ENCODE measurements at regions not wholly inside any gene's neighbourhood (a gene's known extent, or its start where the extent isn't known, plus 50 kb on each side); places are given as distances from the start of the nearest gene placed in this dataset.

GRCh38 chr2:18245375-18245774 lies 315.1 kb downstream of the RDH14 start:
- no peak overlapping the region for H2AFZ ChIP-seq
- H3K9me2 ChIP-seq (ENCODE audit: insufficient read depth): no peaks in the 10 kb centered on the region
- H4K20me1 ChIP-seq (ENCODE audit: insufficient read depth): no peaks in the 10 kb centered on the region
- H3K4me3 ChIP-seq: no peak overlapping the region
- H3K36me3 ChIP-seq (ENCODE audit: low read depth): no peaks in the 10 kb centered on the region
- in situ Hi-C loops (cut with MboI): no loop called here
- H3F3A ChIP-seq (ENCODE audit: insufficient read depth): no peaks in the 10 kb centered on the region
- no peaks in the 10 kb centered on the region for H3K4me1 ChIP-seq (ENCODE audit: insufficient read depth)
- H3K27ac ChIP-seq: no peak overlapping the region
- TF ChIP-seq EZH2 (IDR thresholded peaks at IDR 0.05; ENCODE audit: insufficient read depth, poor library complexity, severe bottlenecking) (no peak), EZH2phosphoT487 (IDR thresholded peaks at IDR 0.05; ENCODE audit: insufficient read depth, low read depth) (no peak)
- no peak overlapping the region for H3K9ac ChIP-seq
- no peaks in the 10 kb centered on the region for H3K79me2 ChIP-seq (ENCODE audit: insufficient read depth)
- no peaks in the 10 kb centered on the region for H3K27me3 ChIP-seq (replicated peaks; ENCODE audit: insufficient read depth)
- WGBS, 2 experiments (ENCODE audit: low coverage in 1 of 2, low lambda C conversion rate in 2 of 2, missing lambda C conversion rate in 2 of 2): 36 to 38% methylated on average over 1 of the region's 1 CpG
- H3K9me3 ChIP-seq (ENCODE audit: low read depth): no peaks in the 10 kb centered on the region
- no peak overlapping the region for H3K4me2 ChIP-seq (ENCODE audit: unreplicated experiment)
- DNase-seq: peak; percentile 13

GRCh38 chr2:18244845-18245244 lies 315.6 kb downstream of the RDH14 start:
- Histone ChIP-seq H4K20me1 (ENCODE audit: insufficient read depth) (no peaks in the 10 kb centered on the region), H3K4me1 (ENCODE audit: insufficient read depth) (no peaks in the 10 kb centered on the region), H3K27ac (no peak overlapping the region), H3F3A (ENCODE audit: insufficient read depth) (no peaks in the 10 kb centered on the region), H3K4me3 (no peak overlapping the region), H3K9me2 (ENCODE audit: insufficient read depth) (no peaks in the 10 kb centered on the region), H3K27me3 (replicated peaks; ENCODE audit: insufficient read depth) (no peaks in the 10 kb centered on the region), H3K4me2 (ENCODE audit: unreplicated experiment) (no peak overlapping the region), H3K9ac (no peak overlapping the region), H3K79me2 (ENCODE audit: insufficient read depth) (no peaks in the 10 kb centered on the region), H2AFZ (no peak overlapping the region), H3K9me3 (ENCODE audit: low read depth) (no peaks in the 10 kb centered on the region), H3K36me3 (ENCODE audit: low read depth) (no peaks in the 10 kb centered on the region)
- in situ Hi-C loops (cut with MboI): no loop called here
- WGBS, 2 experiments (ENCODE audit: low coverage in 1 of 2, low lambda C conversion rate in 2 of 2, missing lambda C conversion rate in 2 of 2): 82 to 83% methylated on average over 2 of the region's 2 CpGs
- no peak for DNase-seq
- no peak for TF ChIP-seq EZH2phosphoT487 (IDR thresholded peaks at IDR 0.05; ENCODE audit: insufficient read depth, low read depth)
- no peak for TF ChIP-seq EZH2 (IDR thresholded peaks at IDR 0.05; ENCODE audit: insufficient read depth, poor library complexity, severe bottlenecking)

GRCh38 chr2:18243816-18244215 lies 316.6 kb downstream of the RDH14 start:
- in situ Hi-C loops (cut with MboI): no loop called here
- H3K9me2 ChIP-seq (ENCODE audit: insufficient read depth): no peaks in the 10 kb centered on the region

GRCh38 chr2:18242716-18243115 lies 317.7 kb downstream of the RDH14 start:
- H3F3A ChIP-seq (ENCODE audit: insufficient read depth): no peaks in the 10 kb centered on the region

More at GRCh38 chr2:18243816-18244215, 316.6 kb downstream of the RDH14 start:
- no peak overlapping the region for H3K4me2 ChIP-seq (ENCODE audit: unreplicated experiment)
- no peaks in the 10 kb centered on the region for H3F3A ChIP-seq (ENCODE audit: insufficient read depth)
- no peak overlapping the region for H2AFZ ChIP-seq
- no peak for TF ChIP-seq EZH2phosphoT487 (IDR thresholded peaks at IDR 0.05; ENCODE audit: insufficient read depth, low read depth)
- no peak for TF ChIP-seq EZH2 (IDR thresholded peaks at IDR 0.05; ENCODE audit: insufficient read depth, poor library complexity, severe bottlenecking)
- no peaks in the 10 kb centered on the region for H3K36me3 ChIP-seq (ENCODE audit: low read depth)
- H3K9ac ChIP-seq: no peak overlapping the region
- H3K4me3 ChIP-seq: no peak overlapping the region
- no peak overlapping the region for H3K27ac ChIP-seq
- H3K9me3 ChIP-seq (ENCODE audit: low read depth): no peaks in the 10 kb centered on the region
- H4K20me1 ChIP-seq (ENCODE audit: insufficient read depth): no peaks in the 10 kb centered on the region
- no peaks in the 10 kb centered on the region for H3K4me1 ChIP-seq (ENCODE audit: insufficient read depth)
- no peak for DNase-seq
- H3K79me2 ChIP-seq (ENCODE audit: insufficient read depth): no peaks in the 10 kb centered on the region
- no peaks in the 10 kb centered on the region for H3K27me3 ChIP-seq (replicated peaks; ENCODE audit: insufficient read depth)

GRCh38 chr2:18238209-18238608 lies 322.2 kb downstream of the RDH14 start:
- Histone ChIP-seq H3F3A (ENCODE audit: insufficient read depth) (no peaks in the 10 kb centered on the region), H3K36me3 (ENCODE audit: low read depth) (no peaks in the 10 kb centered on the region), H3K9me3 (ENCODE audit: low read depth) (no peaks in the 10 kb centered on the region), H3K9me2 (ENCODE audit: insufficient read depth) (no peaks in the 10 kb centered on the region; the same call in 1 of the 2 replicates), H3K27me3 (replicated peaks; ENCODE audit: insufficient read depth) (no peaks in the 10 kb centered on the region), H3K79me2 (ENCODE audit: insufficient read depth) (no peaks in the 10 kb centered on the region), H3K4me1 (ENCODE audit: insufficient read depth) (peaks cover 5% of the 10 kb centered on the region), H3K27ac (no peak overlapping the region), H4K20me1 (ENCODE audit: insufficient read depth) (no peaks in the 10 kb centered on the region), H2AFZ (0 out of 2 replicates have a peak overlapping the region, but pooled peaks have one; percentile 12), H3K9ac (no peak overlapping the region), H3K4me2 (ENCODE audit: unreplicated experiment) (no peak overlapping the region), H3K4me3 (no peak overlapping the region)
- 18 to 24% methylated on average over 5 of the region's 5 CpGs for WGBS, 2 experiments (ENCODE audit: low coverage in 1 of 2, low lambda C conversion rate in 2 of 2, missing lambda C conversion rate in 2 of 2)
- TF ChIP-seq EZH2phosphoT487 (IDR thresholded peaks at IDR 0.05; ENCODE audit: insufficient read depth, low read depth) (no peak), EZH2 (IDR thresholded peaks at IDR 0.05; ENCODE audit: insufficient read depth, poor library complexity, severe bottlenecking) (no peak)
- no peak for DNase-seq
- in situ Hi-C loops (cut with MboI): no loop called here

More at GRCh38 chr2:18242716-18243115, 317.7 kb downstream of the RDH14 start:
- in situ Hi-C loops (cut with MboI): no loop called here
- Histone ChIP-seq H3K9ac (no peak overlapping the region), H3K4me3 (no peak overlapping the region), H2AFZ (no peak overlapping the region), H3K9me3 (ENCODE audit: low read depth) (no peaks in the 10 kb centered on the region), H4K20me1 (ENCODE audit: insufficient read depth) (no peaks in the 10 kb centered on the region), H3K9me2 (ENCODE audit: insufficient read depth) (no peaks in the 10 kb centered on the region), H3K79me2 (ENCODE audit: insufficient read depth) (no peaks in the 10 kb centered on the region), H3K27me3 (replicated peaks; ENCODE audit: insufficient read depth) (no peaks in the 10 kb centered on the region), H3K27ac (no peak overlapping the region), H3K4me2 (ENCODE audit: unreplicated experiment) (no peak overlapping the region), H3K4me1 (ENCODE audit: insufficient read depth) (no peaks in the 10 kb centered on the region), H3K36me3 (ENCODE audit: low read depth) (no peaks in the 10 kb centered on the region)
- TF ChIP-seq EZH2 (IDR thresholded peaks at IDR 0.05; ENCODE audit: insufficient read depth, poor library complexity, severe bottlenecking) (no peak), EZH2phosphoT487 (IDR thresholded peaks at IDR 0.05; ENCODE audit: insufficient read depth, low read depth) (no peak)
- no peak for DNase-seq

Data from GM23248 (cell line).